HCT116 (cell line): ENCODE measurements at regions not wholly inside any gene's neighbourhood (a gene's known extent, or its start where the extent isn't known, plus 50 kb on each side); places are given as distances from the start of the nearest gene placed in this dataset.

Experiments used
- ATAC-seq: fragments of 200-7000 bp; cut with Tn5 transposase; 2 replicates; pipeline ENCODE4 v1.9.1; 2020; ENCODE audit warnings: mild to moderate bottlenecking, moderate library complexity
- BruUV-seq: library from RNA; stranded (reverse); fragments of 400-500 nt; replicated peaks from 2 replicates; lab custom pipeline; 2021; lab: Mats Ljungman, UMichigan
- CTCF ChIA-PET: fragments of 300-600 bp; sonication (Branson Sonifier 250); formaldehyde crosslinking; loops from one replicate; lab custom pipeline; 2021; ENCODE audit warnings: antibody characterized with exemption; lab: Charles Lee
- POLR2A ChIA-PET: fragments of 300-600, 350-600 bp; sonication (Branson Sonifier 250); formaldehyde crosslinking; loops from one replicate; lab custom pipeline; 2021; ENCODE audit warnings: antibody characterized with exemption; lab: Charles Lee
- RAD21 ChIA-PET, 2 experiments: fragments of 300-600 bp; sonication (Branson Sonifier 250); formaldehyde crosslinking; loops; one replicate each; lab custom pipeline; 2023; ENCODE audit warnings: low total read pairs in 2 of 2; ENCODE audit not compliant: uncharacterized antibody in 2 of 2, unreplicated experiment in 2 of 2, low non-redundant PET in 1 of 2; lab: Charles Lee
- DNase-seq: peaks from one replicate; pipeline ENCODE4 v3.0.0-alpha.2; 2010; ENCODE audit warnings: low read depth, low spot score
- H2AFZ ChIP-seq: fragments of 200-600 bp; shearing (Covaris generic), sonication (generic); 2 replicates; pipeline ENCODE4 v1.6.1; 2017; ENCODE audit warnings: low read depth, mixed run types, mixed read lengths, antibody characterized with exemption, low read length; ENCODE audit not compliant: poor library complexity, severe bottlenecking
- H3K27ac ChIP-seq: 2 replicates; pipeline ENCODE4 v1.5.1; 2012; ENCODE audit warnings: low read depth, low read length
- H3K27me3 ChIP-seq: fragments of 200-600 bp; sonication (generic); 2 replicates; pipeline ENCODE4 v1.6.1; 2016; ENCODE audit warnings: mixed run types, low read length, mixed read lengths; ENCODE audit not compliant: insufficient read depth
- H3K36me3 ChIP-seq, 2 experiments: fragments of 200-500 bp in 1 of 2; fragments of 200-600 bp in 1 of 2; sonication (Bioruptor generic) in 1 of 2; sonication (generic) in 1 of 2; 2 replicates each; pipeline versions ENCODE4 v1.5.1 to v1.6.1; 2014 to 2016; ENCODE audit warnings: low read length in 2 of 2, inconsistent platforms in 1 of 2, mixed read lengths in 1 of 2, mixed run types in 1 of 2; ENCODE audit not compliant: insufficient read depth in 2 of 2, control insufficient read depth in 1 of 2
- H3K4me1 ChIP-seq, 2 experiments: fragments of 200-600 bp in 1 of 2; sonication (generic) in 1 of 2; 2 replicates each; pipeline versions ENCODE4 v1.5.1 to v1.6.1; 2012 to 2017; ENCODE audit warnings: low read length in 2 of 2, inconsistent platforms in 1 of 2, mild to moderate bottlenecking in 1 of 2, mixed read lengths in 1 of 2, mixed run types in 1 of 2, moderate library complexity in 1 of 2; ENCODE audit not compliant: insufficient read depth in 2 of 2, control insufficient read depth in 1 of 2
- H3K4me2 ChIP-seq: fragments of 200-600 bp; sonication (generic); 2 replicates; pipeline ENCODE4 v1.6.1; 2017; ENCODE audit warnings: mixed run types, low read length, mixed read lengths
- H3K4me3 ChIP-seq, 2 experiments: fragments of 200-600 bp in 1 of 2; sonication (generic) in 1 of 2; replicated peaks in 1 of 2; 2 replicates each; pipeline ENCODE4 v1.5.1; 2011 to 2016; ENCODE audit warnings: low read length in 2 of 2, control low read depth in 1 of 2, low read depth in 1 of 2, mild to moderate bottlenecking in 1 of 2, mixed read lengths in 1 of 2, mixed run types in 1 of 2
- H3K79me2 ChIP-seq: fragments of 200-600 bp; sonication (generic); 2 replicates; pipeline ENCODE4 v1.6.1; 2017; ENCODE audit warnings: mild to moderate bottlenecking, mixed run types, low read length, moderate library complexity, mixed read lengths; ENCODE audit not compliant: insufficient read depth
- H3K9ac ChIP-seq: fragments of 200-600 bp; sonication (generic); 2 replicates; pipeline ENCODE4 v1.6.1; 2016; ENCODE audit warnings: low read length, mixed read lengths
- H3K9me2 ChIP-seq: fragments of 200-600 bp; sonication (generic), shearing (Covaris generic); 2 replicates; pipeline ENCODE4 v1.6.1; 2017; ENCODE audit warnings: mixed run types, mild to moderate bottlenecking, moderate library complexity; ENCODE audit not compliant: insufficient read depth
- H3K9me3 ChIP-seq, 2 experiments: fragments of 200-500 bp in 1 of 2; fragments of 200-600 bp in 1 of 2; sonication (Bioruptor generic) in 1 of 2; sonication (generic) in 1 of 2; 2 replicates each; pipeline ENCODE4 v1.6.1; 2014 to 2017; ENCODE audit warnings: low read length in 2 of 2, mixed read lengths in 2 of 2, inconsistent platforms in 1 of 2, low read depth in 1 of 2, mild to moderate bottlenecking in 1 of 2, mixed run types in 1 of 2, moderate library complexity in 1 of 2; ENCODE audit not compliant: control insufficient read depth in 1 of 2, insufficient read depth in 1 of 2
- H4K20me1 ChIP-seq: fragments of 200-600 bp; sonication (generic), shearing (Covaris generic); 2 replicates; pipeline ENCODE4 v1.6.1; 2017; ENCODE audit warnings: mixed run types, mild to moderate bottlenecking, moderate library complexity; ENCODE audit not compliant: insufficient read depth
- CBX3 ChIP-seq: IDR thresholded peaks from 2 replicates; pipeline ENCODE4 v1.6.1; 2012; ENCODE audit warnings: low read depth
- EGR1 ChIP-seq: IDR thresholded peaks from 2 replicates; pipeline ENCODE4 v1.6.1; 2012; ENCODE audit warnings: low read depth
- ELF1 ChIP-seq: IDR thresholded peaks from 2 replicates; pipeline ENCODE4 v1.6.1; 2012; ENCODE audit warnings: low read depth, borderline replicate concordance
- EZH2 ChIP-seq: fragments of 200-600 bp; sonication (generic); IDR thresholded peaks from 2 replicates; pipeline ENCODE4 v1.6.1; 2017; ENCODE audit warnings: antibody characterized with exemption, mixed run types
- EZH2phosphoT487 ChIP-seq: fragments of 200-600 bp; IDR thresholded peaks from 2 replicates; pipeline ENCODE4 v1.6.1; 2018; ENCODE audit warnings: antibody characterized with exemption, borderline replicate concordance
- FOSL1 ChIP-seq: IDR thresholded peaks from 2 replicates; pipeline ENCODE4 v1.6.1; 2012; ENCODE audit warnings: low read depth
- JUND ChIP-seq: IDR thresholded peaks from 2 replicates; pipeline ENCODE4 v1.6.1; 2012
- POLR2A ChIP-seq: IDR thresholded peaks from 2 replicates; pipeline ENCODE4 v1.7.0; 2011; ENCODE audit warnings: borderline replicate concordance; ENCODE audit not compliant: insufficient read depth, insufficient read length; ENCODE audit errors: extremely low read depth
- SIN3A ChIP-seq: IDR thresholded peaks from 2 replicates; pipeline ENCODE4 v1.6.1; 2012; ENCODE audit warnings: low read depth
- SP1 ChIP-seq: IDR thresholded peaks from 2 replicates; pipeline ENCODE4 v1.6.1; 2012; ENCODE audit warnings: low read depth
- TCF7L2 ChIP-seq: IDR thresholded peaks from 2 replicates; pipeline ENCODE4 v1.7.0; 2011; ENCODE audit warnings: borderline replicate concordance, inconsistent platforms; ENCODE audit not compliant: insufficient read depth, insufficient read length; ENCODE audit errors: extremely low read depth
- ZBTB33 ChIP-seq: IDR thresholded peaks from 2 replicates; pipeline ENCODE4 v1.6.1; 2011; ENCODE audit warnings: mild to moderate bottlenecking, low read length, moderate library complexity; ENCODE audit not compliant: insufficient replicate concordance; ENCODE audit errors: extremely low read depth
- ZFX ChIP-seq: fragments of 450-650 bp; IDR thresholded peaks from 2 replicates; pipeline ENCODE4 v1.6.1; 2017
- ZNF274 ChIP-seq: fragments of 200-500 bp; sonication (Bioruptor generic); IDR thresholded peaks from 2 replicates; pipeline ENCODE4 v1.6.1; 2014; ENCODE audit warnings: mild to moderate bottlenecking, low read depth, low read length, inconsistent platforms
- intact Hi-C: fragments of 100-400 bp; cut with micrococcal nuclease; formaldehyde crosslinking; loops from 2 replicates; pipeline ENCODE4 v1.10.0; 2022
- TF ChIP-seq, protein P1 (sequence below): IDR thresholded peaks from 2 replicates; pipeline ENCODE4 v1.6.1; 2012; ENCODE audit warnings: low read depth
- TF ChIP-seq, protein P2 (sequence below): IDR thresholded peaks from 2 replicates; pipeline ENCODE4 v1.6.1; 2012
- TF ChIP-seq, protein P3 (sequence below), 3 experiments: fragments of 200-600 bp in 1 of 3; sonication (generic) in 1 of 3; IDR thresholded peaks in 2 of 3; conservative IDR thresholded peaks in 1 of 3; 2 replicates each; pipeline ENCODE4 v1.5.1; 2012 to 2017; ENCODE audit warnings: low read depth in 2 of 3, low read length in 2 of 3, antibody characterized with exemption in 1 of 3, borderline replicate concordance in 1 of 3, control low read depth in 1 of 3, mild to moderate bottlenecking in 1 of 3, mixed read lengths in 1 of 3, mixed run types in 1 of 3, moderate library complexity in 1 of 3; ENCODE audit not compliant: insufficient read depth in 1 of 3

GRCh38 chr9:105969636-105970035, 275.3 kb downstream of the TMEM38B start:
- BruUV-seq, result no TSS peak
- ATAC-seq, result no peak
- Histone ChIP-seq H3K9me2 (no peaks in the 10 kb centered on the region), H3K4me1 (no peaks in the 10 kb centered on the region), H3K4me2 (no peak overlapping the region), H3K9ac (no peak overlapping the region), H3K79me2 (no peaks in the 10 kb centered on the region), H2AFZ (no peak overlapping the region), H3K36me3 (no peaks in the 10 kb centered on the region), H3K4me3 (no peak overlapping the region), H4K20me1 (no peaks in the 10 kb centered on the region), H3K27ac (no peak overlapping the region), H3K9me3 (no peaks in the 10 kb centered on the region), H3K27me3 (peaks cover 36% of the 10 kb centered on the region)
- DNase-seq, result no peak
- TF ChIP-seq POLR2A (no peak), ZFX (no peak), TCF7L2 (no peak), ZBTB33 (no peak), EGR1 (no peak), EZH2 (no peak), SIN3A (no peak), JUND (no peak), SP1 (no peak), EZH2phosphoT487 (no peak), ZNF274 (no peak), ELF1 (no peak), CBX3 (no peak), FOSL1 (no peak)
- TF ChIP-seq, protein P1, sequence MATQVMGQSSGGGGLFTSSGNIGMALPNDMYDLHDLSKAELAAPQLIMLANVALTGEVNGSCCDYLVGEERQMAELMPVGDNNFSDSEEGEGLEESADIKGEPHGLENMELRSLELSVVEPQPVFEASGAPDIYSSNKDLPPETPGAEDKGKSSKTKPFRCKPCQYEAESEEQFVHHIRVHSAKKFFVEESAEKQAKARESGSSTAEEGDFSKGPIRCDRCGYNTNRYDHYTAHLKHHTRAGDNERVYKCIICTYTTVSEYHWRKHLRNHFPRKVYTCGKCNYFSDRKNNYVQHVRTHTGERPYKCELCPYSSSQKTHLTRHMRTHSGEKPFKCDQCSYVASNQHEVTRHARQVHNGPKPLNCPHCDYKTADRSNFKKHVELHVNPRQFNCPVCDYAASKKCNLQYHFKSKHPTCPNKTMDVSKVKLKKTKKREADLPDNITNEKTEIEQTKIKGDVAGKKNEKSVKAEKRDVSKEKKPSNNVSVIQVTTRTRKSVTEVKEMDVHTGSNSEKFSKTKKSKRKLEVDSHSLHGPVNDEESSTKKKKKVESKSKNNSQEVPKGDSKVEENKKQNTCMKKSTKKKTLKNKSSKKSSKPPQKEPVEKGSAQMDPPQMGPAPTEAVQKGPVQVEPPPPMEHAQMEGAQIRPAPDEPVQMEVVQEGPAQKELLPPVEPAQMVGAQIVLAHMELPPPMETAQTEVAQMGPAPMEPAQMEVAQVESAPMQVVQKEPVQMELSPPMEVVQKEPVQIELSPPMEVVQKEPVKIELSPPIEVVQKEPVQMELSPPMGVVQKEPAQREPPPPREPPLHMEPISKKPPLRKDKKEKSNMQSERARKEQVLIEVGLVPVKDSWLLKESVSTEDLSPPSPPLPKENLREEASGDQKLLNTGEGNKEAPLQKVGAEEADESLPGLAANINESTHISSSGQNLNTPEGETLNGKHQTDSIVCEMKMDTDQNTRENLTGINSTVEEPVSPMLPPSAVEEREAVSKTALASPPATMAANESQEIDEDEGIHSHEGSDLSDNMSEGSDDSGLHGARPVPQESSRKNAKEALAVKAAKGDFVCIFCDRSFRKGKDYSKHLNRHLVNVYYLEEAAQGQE, result no peak
- TF ChIP-seq, protein P2, sequence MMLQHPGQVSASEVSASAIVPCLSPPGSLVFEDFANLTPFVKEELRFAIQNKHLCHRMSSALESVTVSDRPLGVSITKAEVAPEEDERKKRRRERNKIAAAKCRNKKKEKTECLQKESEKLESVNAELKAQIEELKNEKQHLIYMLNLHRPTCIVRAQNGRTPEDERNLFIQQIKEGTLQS, result no peak
- TF ChIP-seq, protein P3, sequence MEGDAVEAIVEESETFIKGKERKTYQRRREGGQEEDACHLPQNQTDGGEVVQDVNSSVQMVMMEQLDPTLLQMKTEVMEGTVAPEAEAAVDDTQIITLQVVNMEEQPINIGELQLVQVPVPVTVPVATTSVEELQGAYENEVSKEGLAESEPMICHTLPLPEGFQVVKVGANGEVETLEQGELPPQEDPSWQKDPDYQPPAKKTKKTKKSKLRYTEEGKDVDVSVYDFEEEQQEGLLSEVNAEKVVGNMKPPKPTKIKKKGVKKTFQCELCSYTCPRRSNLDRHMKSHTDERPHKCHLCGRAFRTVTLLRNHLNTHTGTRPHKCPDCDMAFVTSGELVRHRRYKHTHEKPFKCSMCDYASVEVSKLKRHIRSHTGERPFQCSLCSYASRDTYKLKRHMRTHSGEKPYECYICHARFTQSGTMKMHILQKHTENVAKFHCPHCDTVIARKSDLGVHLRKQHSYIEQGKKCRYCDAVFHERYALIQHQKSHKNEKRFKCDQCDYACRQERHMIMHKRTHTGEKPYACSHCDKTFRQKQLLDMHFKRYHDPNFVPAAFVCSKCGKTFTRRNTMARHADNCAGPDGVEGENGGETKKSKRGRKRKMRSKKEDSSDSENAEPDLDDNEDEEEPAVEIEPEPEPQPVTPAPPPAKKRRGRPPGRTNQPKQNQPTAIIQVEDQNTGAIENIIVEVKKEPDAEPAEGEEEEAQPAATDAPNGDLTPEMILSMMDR (IDR thresholded peaks at IDR 0.05 in 2 of 3, conservative IDR thresholded peaks at IDR 0.05 in 1 of 3; ENCODE audit: borderline replicate concordance in 1 of 3, insufficient read depth in 1 of 3, low read depth in 2 of 3, low read length in 2 of 3), result no peak
- ChIA-PET RAD21 (no interaction called here), POLR2A (no interaction called here), CTCF (no interaction called here)
- intact Hi-C loops, result no loop called here
